NCI-H345 (cell line): ENCODE measurements at regions not wholly inside any gene's neighbourhood (a gene's known extent, or its start where the extent isn't known, plus 50 kb on each side); places are given as distances from the start of the nearest gene placed in this dataset.

Source experiments
- DNase-seq: peaks from one replicate; lab custom pipeline; 2025; lab: John Stamatoyannopoulos, UW

DNA sequence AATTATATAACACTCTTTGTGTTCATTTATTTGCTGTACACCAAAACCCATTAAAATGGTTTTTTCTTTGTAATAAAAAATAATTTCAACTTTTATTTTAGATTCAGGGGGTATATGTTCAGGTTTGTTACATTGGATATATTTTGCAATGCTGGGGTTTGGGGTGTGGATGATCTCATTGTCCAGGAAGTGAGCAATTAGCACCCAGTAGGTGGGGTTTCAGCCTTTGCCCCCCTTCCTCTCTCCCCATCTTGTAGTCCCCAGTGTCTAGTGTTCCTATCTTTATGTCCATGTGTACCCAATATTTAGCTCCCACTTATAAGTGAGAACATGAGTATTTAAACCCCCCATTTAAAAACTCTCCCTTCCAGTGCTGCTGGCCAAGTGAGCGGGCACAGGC lies 184.6 kb downstream of the RHOU start:
- DNase-seq, result no peak

DNA sequence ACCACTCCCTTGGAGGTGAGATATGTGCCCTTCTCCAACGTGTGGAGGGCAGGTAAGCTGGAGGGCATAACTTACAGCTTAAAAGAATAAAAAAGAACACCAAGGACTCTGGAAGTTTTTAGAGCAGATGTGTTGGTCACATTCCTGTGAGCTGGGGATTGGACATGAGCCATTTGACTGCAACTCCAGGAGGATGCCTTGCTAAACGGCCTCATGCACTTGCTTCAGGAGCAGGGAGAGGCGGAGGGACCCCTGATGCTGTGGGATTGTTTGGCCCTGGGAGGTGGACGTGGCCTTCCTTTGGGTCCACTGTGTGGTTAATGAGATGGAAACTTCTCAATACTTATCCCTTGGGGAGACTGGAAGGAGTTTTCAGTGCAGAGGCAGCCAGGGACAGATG lies 185.6 kb downstream of the RHOU start:
- DNase-seq, result no peak

DNA sequence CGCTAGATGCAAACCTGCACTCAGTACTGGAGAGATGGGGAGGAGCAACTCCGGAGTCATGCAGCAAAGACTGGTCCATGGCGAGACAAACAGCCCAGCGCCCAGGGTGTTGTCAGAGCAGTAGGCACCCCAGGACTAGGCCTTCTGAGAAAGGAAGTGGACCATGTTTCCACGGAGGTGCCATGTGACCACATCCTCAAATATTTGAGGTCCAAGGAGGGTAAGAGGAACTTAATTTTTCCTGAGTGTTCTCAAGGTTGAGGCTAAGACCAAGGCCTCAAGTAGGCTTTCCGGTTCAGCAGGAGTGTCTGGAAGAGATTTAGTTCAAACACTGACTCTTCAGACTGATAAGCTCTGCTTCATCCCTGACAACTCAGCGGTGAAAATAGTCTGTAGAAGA lies 186.2 kb downstream of the RHOU start:
- DNase-seq, result no peak

DNA sequence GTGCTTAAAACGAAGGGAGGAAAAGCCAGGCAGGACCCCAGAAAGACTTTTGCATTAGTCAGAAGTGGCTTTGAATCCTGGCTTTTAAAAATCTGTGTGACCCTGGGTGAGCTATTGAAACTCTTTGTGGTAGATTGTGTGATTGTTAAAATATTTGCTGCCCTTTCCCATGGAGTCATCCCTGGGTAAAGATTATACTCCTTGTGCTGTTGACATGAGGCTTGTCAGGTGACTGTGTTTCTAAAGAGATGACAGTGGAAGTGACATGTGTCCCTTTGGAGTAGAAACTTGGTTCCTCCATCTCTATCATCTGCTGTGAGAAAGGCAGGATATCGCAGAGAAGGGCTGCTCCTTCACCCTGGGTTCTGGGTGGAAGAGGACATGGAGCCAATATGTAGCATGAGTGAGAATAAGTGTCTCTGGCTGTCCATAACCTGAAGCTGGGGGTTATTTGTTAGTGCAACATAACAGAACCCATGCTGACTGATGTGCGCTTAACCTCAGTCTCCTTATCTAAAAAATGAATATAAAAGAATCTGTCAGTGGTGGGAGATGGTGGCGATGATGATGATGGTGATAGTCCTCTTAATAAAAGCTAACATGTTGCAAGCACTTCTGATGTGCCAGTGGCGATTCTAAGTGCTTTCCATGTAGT lies 187.6 kb downstream of the RHOU start:
- DNase-seq, result no peak

DNA sequence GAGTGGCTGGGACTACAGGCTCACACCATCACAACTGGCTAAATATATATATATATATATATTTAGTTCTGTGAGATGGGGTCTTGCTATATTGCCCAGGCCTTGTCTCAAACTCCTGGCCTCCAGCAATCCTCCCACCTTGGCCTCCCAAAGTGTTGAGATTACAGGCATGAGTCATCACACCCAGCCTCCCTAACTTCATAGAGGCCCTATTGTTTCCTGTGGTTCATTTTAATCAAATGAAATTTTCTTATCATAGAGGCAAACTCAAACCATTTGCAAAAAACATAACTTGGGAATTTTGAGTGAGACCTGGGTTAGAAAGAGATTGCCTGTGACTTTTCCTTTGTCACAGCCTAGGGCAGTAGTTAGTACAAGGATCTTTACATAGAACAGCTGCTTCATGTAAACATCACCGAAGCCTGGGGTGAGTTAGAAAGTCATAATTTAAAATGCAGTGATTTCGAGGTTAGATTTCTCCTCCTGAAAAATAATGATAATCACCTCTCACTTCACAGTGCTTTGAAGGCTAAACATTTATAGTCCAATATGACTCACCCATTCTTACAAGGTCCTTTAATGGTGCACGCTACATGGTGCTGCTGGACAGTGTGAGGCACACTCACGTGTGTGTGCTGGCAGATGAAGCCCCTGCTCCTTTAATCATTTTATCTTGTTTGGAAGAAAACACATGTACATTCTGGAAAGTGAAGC lies 188.9 kb downstream of the RHOU start:
- DNase-seq, result no peak

DNA sequence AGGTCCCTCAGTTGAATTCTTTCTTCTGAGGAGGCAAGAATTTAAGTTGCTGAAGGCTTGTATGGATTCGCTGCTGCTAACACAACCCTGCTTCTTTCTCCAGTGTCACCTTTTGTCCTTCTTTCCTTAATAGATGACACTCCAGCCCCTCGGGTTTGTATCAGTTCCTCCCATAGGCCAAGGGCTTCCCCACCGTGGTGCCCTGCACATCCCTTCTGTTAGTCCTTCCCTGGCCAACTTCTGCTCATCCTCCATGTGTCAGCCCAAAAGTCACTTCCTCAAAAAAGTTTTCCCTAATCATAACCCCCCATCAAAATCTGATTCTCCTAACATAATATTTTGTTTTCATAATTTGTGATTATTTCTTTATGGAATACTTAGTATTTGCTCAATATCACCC lies 190.4 kb downstream of the RHOU start:
- no peak for DNase-seq

DNA sequence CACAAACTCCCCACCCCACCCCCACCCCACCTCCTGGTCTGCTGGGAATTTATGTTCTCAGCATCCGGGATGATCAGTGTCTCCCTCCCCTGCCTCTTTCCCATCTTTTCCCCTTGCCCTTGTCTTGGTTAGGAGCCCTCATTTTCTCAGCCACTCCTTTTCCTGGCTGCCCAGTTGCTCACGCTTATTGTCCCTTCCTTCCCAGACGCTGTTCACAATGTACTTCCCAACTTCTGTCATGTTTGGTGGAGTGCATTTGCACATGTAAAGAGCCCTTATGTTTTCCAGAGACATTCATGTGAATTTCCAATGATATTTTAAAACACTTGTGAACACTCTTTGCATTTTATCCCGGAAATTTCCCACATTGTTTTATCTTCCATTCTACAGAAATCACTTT lies 192.1 kb downstream of the RHOU start:
- DNase-seq, result no peak

DNA sequence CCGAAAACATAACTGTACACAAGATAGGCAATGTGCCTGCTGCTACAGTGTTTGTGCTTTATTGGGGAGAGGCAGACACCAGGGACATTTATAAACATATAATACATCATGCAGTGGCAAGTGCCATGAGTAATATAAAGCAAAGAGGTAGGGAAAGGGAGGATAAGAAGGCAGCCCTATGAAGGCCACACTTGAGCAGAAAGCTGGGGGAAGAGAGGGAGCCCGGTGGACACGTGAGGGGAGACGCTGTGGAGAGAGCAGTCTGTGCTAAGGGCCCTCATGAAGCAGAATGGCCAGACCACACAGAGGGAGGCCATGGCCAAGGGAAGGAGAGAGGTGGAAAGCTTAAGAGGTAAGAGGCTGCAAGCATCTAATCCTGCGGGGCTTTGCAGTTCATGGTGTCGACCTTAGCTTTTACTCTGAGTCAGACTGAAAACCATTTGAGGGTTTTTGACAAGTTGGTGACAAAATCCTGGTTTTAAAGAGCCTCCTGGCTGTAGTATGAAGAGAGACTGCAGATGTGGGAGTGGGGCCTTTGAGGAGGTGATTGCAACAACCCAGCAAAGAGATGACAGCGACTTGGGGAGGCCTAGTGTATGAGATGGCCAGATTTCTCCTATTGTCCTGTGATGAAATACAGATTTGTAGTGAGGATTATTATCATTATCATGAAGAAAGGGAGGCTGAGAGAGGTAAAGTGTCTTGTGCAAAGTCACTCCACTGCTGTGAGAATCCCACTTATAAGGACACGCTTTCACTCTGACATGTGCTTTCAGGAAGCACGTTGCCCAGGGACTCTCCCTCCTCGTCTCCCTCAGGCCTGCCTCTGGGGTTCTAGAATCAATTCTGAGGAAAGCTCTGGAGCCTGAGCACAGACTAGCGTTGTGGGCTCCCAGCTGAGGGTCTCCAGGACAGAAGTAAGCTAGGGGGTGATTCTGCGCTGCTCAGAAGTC lies 192.9 kb downstream of the RHOU start:
- no peak for DNase-seq

DNA sequence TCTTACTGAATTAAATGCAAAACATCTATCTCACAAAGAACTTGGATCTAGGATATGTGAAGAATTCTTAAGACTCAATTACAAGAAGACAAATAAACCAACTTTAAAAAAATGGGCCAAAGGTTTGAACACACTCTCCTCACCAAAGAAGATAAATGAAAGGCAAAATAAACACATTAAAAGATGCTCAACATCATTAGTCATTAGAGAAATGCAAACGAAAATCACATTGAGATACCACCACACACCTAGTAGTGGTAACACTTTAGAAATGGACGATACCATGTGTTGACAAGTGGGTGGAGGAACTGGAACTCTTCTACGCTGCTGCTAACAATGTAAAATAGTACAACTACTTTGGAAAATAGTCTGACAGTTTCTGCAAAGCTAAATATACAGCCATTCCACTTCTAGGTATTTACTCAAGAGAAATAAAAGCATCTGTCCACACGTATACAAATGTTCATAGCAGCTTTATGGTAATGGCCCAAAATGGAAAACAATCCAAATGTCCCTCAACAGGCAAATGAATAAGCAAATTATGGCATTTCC lies 194.3 kb downstream of the RHOU start:
- no peak for DNase-seq

DNA sequence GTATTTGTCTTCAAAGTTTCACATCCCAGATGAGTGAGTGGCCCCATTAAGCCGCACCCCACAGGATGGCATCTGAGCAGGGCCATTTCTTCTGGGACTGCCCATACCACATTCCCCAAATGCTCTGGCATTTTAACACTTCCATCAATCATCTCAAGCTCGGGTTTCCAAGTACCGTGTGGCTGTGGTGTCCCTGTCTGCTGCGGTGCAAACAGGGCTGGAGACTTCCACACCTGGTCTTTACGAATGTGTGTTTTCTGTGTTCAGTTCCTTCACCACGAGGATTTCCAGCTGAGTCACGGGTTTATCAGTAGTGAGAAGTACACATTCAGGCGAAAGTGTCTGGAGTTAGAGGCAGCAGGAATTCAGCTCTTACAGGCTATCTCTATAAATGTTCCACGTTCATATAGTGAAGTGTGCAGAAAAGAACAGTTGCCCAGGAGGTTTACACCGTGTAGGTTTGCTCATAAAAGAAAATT lies 195.2 kb downstream of the RHOU start:
- DNase-seq, result no peak

DNA sequence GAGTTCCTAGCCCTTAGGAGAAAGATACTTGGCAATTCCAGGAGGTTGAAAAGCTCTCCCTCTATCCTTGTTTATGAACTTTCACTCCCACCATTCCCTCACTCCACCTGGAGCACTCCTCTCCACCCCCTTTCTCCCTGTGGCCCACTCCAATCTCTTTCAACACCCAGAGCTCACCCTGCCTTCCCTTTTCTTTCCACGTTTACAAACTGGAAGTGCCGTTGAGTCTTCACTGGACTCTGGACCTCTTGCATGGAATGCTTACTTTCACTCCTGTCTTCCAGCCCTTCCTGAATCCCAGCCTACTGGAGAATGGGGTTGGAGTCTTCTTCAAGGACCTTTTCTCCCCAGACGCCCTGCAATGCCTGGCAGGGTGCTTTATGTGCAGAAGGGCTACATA lies 198.5 kb downstream of the RHOU start:
- no peak for DNase-seq

DNA sequence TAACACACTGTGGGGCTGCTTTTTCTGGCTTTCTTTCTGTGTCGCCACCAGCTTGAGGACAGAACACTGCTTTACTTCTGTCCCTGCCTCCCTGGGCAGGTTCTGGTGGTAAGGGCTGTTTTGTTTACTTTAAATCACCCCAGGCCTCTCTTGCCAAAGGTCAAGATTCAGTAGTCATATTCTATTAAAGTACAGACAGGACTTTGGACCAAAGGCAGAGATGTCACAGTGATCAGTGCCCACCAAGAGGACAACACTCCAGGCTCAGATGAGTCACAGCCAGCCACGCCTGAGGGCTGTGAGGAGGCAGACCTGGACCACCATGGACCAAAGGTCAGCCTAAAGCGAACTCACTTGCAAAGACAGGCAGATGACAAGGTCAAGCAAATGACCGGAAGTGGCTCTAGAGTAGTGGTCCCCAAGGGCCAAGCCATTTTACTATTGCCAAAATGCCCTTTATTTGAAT lies 200.0 kb downstream of the RHOU start:
- DNase-seq, result no peak

DNA sequence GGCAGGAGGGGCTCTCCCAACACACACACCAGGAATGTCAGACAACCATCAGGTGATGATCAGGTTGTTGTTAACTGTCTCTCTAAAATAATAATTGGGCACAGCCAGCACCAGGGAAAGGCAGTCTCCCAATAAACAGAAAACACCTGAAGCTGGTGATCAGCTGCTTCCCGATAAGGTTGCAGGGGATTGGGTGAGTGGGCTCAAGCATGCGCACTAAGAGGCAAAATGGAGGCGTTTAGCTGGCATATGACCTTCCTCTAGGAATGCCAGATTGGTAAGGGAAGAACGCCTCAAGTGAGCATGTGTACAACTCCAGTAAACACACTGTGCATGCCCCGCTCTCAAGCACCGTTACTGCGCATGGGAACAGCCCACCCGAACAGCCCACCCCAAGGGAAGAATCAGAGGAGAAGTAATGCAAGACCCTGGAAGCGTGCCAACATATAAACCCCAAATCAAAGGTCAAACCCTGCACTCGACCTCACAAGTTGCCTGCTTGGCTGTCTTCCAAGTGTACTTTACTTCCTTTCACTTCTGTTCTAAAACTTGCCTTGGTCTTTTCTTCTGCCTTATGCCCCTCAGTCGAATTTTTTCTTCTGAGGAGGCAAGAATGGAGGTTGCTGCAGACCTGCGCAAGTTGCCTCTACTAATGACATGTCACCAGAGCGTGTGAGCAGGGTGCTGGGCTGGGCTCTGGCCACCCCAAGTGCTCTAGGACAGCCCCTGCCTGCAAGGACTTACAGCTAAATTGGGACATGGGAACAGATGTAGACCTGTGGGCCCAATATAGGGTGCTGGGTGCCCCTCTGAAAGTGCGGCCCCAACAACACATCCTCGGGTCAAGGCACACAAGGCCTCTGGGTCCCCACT lies 200.8 kb downstream of the RHOU start:
- DNase-seq, result no peak

DNA sequence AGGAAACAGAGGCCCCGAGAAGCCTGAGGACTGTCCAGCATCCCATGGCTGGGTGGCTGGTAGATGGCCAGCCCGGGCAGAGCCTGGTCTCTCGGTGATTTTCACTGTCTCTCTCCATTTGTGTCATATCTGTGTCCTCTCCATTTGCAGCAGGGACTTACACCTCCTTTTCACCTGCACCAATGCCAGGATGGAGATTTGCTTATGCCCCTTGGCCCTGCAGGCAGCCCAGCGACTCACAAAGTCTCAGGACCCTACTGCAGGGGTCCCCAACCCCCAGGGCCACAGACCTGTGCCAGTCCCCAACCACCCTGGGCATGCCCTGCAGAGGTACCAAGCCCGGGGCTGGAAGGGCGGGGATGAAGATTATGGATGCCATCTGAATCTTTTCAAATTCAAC lies 201.6 kb downstream of the RHOU start:
- DNase-seq, result no peak

DNA sequence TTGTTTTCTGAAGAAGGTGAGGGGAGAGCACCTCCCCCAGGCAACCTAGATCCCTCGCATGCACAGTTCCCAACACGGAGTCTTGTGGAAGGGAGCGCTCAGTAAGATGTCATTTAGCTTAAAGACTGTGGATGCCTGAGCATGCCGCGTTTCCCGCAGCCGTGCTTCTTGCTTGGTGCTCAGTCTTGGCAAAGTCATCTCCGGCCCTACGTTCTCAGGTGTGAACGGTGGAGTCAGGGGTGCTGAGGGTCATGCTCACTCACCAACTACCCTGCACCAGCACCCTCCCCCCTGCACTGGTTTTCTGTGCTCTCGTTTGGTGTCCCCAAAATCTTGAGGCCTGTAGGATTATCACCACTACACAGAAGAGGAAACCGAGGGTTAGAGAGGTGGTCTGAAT lies 202.1 kb downstream of the RHOU start:
- DNase-seq, result no peak

DNA sequence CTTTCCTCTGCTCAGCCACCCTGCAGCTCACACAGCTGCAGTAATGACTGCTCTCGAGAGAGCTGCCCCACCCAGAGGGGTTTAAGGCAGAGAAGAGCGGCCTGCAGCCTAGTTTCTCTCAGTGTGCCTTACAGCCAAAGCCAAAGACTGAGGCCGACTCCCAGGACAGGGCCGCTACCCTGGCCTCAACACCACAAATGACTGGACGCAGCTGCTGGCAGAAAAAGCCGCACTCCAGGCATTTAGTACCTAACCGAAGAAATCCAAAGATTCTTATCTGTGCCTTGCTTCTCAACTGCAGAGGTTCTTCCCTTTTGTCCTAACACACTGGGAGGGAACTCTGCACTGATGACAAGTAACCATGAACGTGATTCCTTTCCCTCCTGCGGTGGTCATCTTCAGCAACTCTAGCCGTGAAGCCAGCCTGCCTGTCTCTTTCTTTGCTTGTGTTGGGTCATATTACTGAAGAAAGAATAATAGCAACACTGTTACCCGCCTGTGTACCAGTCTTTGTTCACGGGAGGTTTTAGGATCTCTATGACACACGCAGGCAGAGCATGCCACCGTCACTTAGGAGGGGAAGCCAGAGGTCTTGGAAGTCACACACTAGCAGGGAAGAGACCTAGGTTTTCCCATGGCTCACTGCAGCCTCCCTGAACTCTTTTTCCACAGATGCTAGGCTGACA lies 202.7 kb downstream of the RHOU start:
- no peak for DNase-seq

DNA sequence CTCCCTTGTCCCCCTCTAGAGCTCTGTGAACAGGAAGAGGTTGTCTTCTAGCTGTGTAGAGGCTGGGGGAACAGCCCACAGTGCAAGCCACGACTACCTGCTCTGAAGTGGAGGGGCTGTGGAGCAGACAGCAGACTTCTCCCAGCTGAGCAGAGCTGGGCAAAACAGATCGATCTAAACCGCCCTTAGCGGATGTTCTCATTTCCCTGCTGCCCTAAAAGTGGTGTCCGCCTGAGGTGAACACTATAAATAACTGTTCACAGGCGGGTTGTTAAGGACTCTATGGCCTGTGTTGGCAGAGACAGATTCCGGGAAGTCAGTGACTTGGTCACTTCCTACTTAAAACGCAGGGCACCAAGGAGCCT lies 203.2 kb downstream of the RHOU start:
- DNase-seq, result peak; percentile 11

DNA sequence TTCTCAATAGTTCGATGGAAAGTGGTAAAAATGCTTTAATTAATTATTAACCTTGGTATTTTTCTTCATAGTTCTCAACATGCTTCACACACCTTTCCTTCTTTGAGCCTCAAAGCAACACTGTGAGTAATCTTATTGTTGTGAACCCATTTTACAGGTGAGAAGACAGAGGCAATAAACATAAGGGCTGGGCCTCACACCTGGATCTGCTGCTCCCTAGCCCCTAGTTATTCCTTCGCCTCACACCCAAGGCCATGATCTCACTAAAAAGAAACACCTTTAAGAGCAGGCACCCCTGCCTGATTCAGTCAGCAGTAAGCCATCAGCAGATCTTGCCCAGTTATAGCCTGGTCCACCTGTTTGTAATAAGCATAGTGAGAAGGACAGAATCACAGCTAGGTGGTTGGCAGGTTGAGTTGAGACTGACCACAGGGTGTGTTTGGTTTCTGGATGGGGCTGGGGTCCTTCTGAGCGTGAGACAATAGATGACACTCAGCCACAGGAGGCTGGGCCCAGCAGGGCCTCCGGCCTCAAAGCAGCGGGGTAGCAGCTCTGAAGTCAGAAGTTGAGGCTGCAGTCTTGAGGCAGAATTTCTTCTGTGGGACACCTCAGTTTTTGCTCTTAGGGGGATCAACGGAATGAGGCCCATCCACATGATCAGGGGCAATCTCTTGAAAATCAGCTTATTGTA lies 203.9 kb downstream of the RHOU start:
- no peak for DNase-seq

DNA sequence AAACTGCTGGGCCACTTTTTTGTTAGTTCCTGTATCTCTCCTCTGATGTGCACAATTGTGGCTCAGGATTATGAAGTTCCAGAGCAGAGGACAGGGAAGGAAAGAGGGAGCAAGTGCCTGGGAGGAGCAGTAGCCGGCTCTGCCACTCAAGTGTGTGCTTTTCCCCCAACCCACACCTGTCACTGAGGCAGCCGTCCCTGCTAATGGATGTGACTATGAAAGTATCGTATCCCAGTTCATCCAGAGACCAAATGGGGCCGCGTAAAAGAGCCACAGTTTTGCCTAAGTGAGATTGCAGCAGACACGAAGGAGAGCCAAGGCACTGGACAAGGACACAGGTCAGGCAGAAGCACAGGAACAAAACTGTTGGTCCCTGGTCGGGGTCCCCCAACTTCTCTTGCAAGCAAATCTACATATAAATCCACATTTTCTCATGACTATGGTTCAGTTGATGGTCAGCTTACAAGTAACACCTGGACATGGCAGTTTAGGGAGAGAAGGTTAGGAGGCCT lies 204.7 kb downstream of the RHOU start:
- DNase-seq, result no peak

DNA sequence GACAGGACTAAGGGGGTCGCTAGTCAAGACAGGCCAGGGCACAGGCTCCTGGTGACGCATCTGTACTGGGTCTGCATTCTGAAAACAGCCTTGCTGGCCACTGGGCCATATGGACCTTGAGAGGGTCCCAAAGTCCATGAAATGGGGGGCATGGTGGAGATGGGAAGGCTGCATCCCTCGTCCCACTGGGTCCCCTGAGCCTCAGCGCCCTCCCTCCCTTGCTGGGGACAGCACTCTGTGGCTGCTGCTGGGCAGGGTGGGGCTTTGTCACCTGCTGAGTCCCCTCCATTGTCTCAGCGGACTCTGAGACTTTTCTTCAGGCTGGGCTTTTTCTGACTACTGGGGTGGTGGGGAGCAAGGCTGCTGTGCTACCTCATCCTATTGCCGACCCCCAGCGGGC lies 205.2 kb downstream of the RHOU start:
- DNase-seq, result no peak
